T-cell (primary cell): ENCODE measurements at regions not wholly inside any gene's neighbourhood (a gene's known extent, or its start where the extent isn't known, plus 50 kb on each side); places are given as distances from the start of the nearest gene placed in this dataset.
"Not testable (repeated sequence)": the region's sequence is repeated elsewhere in the genome, so short reads cannot be mapped to it uniquely, and the experiment has no call there.

ENCODE experiments used
- ATAC-seq, 4 experiments: fragments of 200-7000 bp in 3 of 4; fragments of 150-1000 bp in 1 of 4; cut with Tn5 transposase; replicated peaks in 1 of 4; 1 replicate in 3 of 4; 2 replicates in 1 of 4; pipeline ENCODE4 v1.10.0; 2021; ENCODE audit warnings: moderate library complexity in 3 of 4, mild to moderate bottlenecking in 2 of 4, moderate number of reproducible peaks in 1 of 4
- CTCF ChIA-PET, 2 donors: fragments of 300-600 bp; sonication (Branson Sonifier 250); formaldehyde crosslinking; loops; one replicate each; lab custom pipeline; 2022; ENCODE audit warnings: antibody characterized with exemption in 2 of 2; lab: Charles Lee
- POLR2A ChIA-PET, 2 donors: fragments of 300-600 bp; sonication (Branson Sonifier 250); formaldehyde crosslinking; loops; one replicate each; lab custom pipeline; 2022; ENCODE audit warnings: antibody characterized with exemption in 2 of 2; lab: Charles Lee
- DNase-seq, 35 experiments: peaks; one replicate each; pipeline versions ENCODE4 v3.0.0 to v3.0.0-alpha.2; 2013 to 2023
- H3K27ac ChIP-seq: one replicate; pipeline ENCODE4 v1.5.1; 2013; ENCODE audit warnings: low read length
- H3K27me3 ChIP-seq, 2 experiments: replicated peaks in 1 of 2; 1 replicate in 1 of 2; 2 replicates in 1 of 2; pipeline versions ENCODE4 v1.6.1 to v1.7.0; 2013; ENCODE audit warnings: low read length in 1 of 2, mixed read lengths in 1 of 2; ENCODE audit not compliant: control insufficient read depth in 2 of 2, insufficient read depth in 2 of 2; ENCODE audit errors: extremely low read depth in 1 of 2
- H3K36me3 ChIP-seq, 2 donors: 1 replicate in 1 of 2; 2 replicates in 1 of 2; pipeline versions ENCODE4 v1.6.1 to v1.7.0; 2013; ENCODE audit warnings: low read length in 1 of 2; ENCODE audit not compliant: control insufficient read depth in 2 of 2, insufficient read depth in 1 of 2; ENCODE audit errors: extremely low read depth in 1 of 2
- H3K4me1 ChIP-seq, 2 experiments: 1 replicate in 1 of 2; 2 replicates in 1 of 2; pipeline versions ENCODE4 v1.6.1 to v1.7.0; 2013; ENCODE audit warnings: low read length in 2 of 2, mixed read lengths in 1 of 2; ENCODE audit not compliant: insufficient read depth in 2 of 2, control insufficient read depth in 1 of 2; ENCODE audit errors: extremely low read depth in 1 of 2
- H3K4me3 ChIP-seq, 2 donors: 1 replicate in 1 of 2; 2 replicates in 1 of 2; pipeline versions ENCODE4 v1.5.1 to v1.7.0; 2013; ENCODE audit warnings: mild to moderate bottlenecking in 2 of 2, low read length in 1 of 2, moderate library complexity in 1 of 2; ENCODE audit not compliant: control insufficient read depth in 1 of 2; ENCODE audit errors: extremely low read depth in 1 of 2
- H3K9me3 ChIP-seq: 2 replicates; pipeline ENCODE4 v1.7.0; 2013
- H3K27ac Mint-ChIP-seq, 2 donors: one replicate each; pipeline ENCODE4 v1.8.0; 2020 to 2021; ENCODE audit warnings: mild to moderate bottlenecking in 2 of 2, mixed read lengths in 2 of 2
- H3K27me3 Mint-ChIP-seq, 2 donors: one replicate each; pipeline ENCODE4 v1.8.0; 2021 to 2022; ENCODE audit warnings: mixed read lengths in 2 of 2
- H3K36me3 Mint-ChIP-seq: one replicate; pipeline ENCODE4 v1.8.0; 2021; ENCODE audit warnings: mixed read lengths
- H3K4me1 Mint-ChIP-seq, 3 donors: one replicate each; pipeline ENCODE4 v1.8.0; 2020 to 2022; ENCODE audit warnings: mixed read lengths in 3 of 3, mild to moderate bottlenecking in 1 of 3
- H3K4me3 Mint-ChIP-seq, 3 donors: one replicate each; pipeline ENCODE4 v1.8.0; 2020 to 2022; ENCODE audit warnings: mild to moderate bottlenecking in 3 of 3, mixed read lengths in 3 of 3, moderate library complexity in 3 of 3
- H3K9me3 Mint-ChIP-seq, 3 donors: one replicate each; pipeline ENCODE4 v1.8.0; 2020 to 2022; ENCODE audit warnings: mixed read lengths in 3 of 3
- WGBS: methylation state at CpG from one replicate; pipeline ENCODE4 v1.1.5; 2013; ENCODE audit warnings: missing lambda C conversion rate; ENCODE audit not compliant: insufficient coverage; 5-methylcytosine and 5-hydroxymethylcytosine counted together

GRCh38 chr6:19256123-19256522, 581.0 kb upstream of the ID4 start:
- peaks cover 14 to 27% (median 18%) of the 10 kb centered on the region in 3 donors for H3K9me3 Mint-ChIP-seq
- H3K4me3 Mint-ChIP-seq, H3K27me3 Mint-ChIP-seq, ATAC-seq, H3K27ac ChIP-seq, POLR2A ChIA-PET, H3K4me3 ChIP-seq, H3K9me3 ChIP-seq, DNase-seq, CTCF ChIA-PET, H3K36me3 Mint-ChIP-seq, H3K4me1 Mint-ChIP-seq, H3K27me3 ChIP-seq, H3K27ac Mint-ChIP-seq, H3K36me3 ChIP-seq, H3K4me1 ChIP-seq: not testable (repeated sequence)
- WGBS: no CpG with 5 or more reads among the region's 2 CpGs

- Mint-ChIP-seq H3K27me3 (no peaks in the 10 kb centered on the region), H3K36me3 (no peaks in the 10 kb centered on the region), H3K4me3 (no peak overlapping the region), H3K4me1 (no peaks in the 10 kb centered on the region), H3K27ac (no peak overlapping the region), H3K9me3 (peaks cover 4 to 10% (median 9%) of the 10 kb centered on the region in 3 donors)
- ATAC-seq (no peak), DNase-seq (no peak)
- H3K4me1 ChIP-seq: no peaks in the 10 kb centered on the region
- whole genome bisulfite sequencing: no CpG with 5 or more reads among the region's 1 CpG
- ChIA-PET POLR2A (no interaction called here), CTCF (no interaction called here)
- no peaks in the 10 kb centered on the region for H3K36me3 ChIP-seq
- H3K27me3 ChIP-seq: no peaks in the 10 kb centered on the region
- no peak overlapping the region for H3K27ac ChIP-seq
- no peak overlapping the region for H3K4me3 ChIP-seq
- H3K9me3 ChIP-seq: no peaks in the 10 kb centered on the region
These were observed 575.5 kb upstream of the ID4 start for GRCh38 chr6:19261642-19262041.

GRCh38 chr6:19268117-19268516, 569.1 kb upstream of the ID4 start:
- Mint-ChIP-seq H3K27ac (no peak overlapping the region), H3K36me3 (no peaks in the 10 kb centered on the region), H3K4me3 (no peak overlapping the region), H3K27me3 (no peaks in the 10 kb centered on the region), H3K4me1 (no peaks in the 10 kb centered on the region), H3K9me3 (peaks cover 9 to 18% (median 17%) of the 10 kb centered on the region in 3 donors)
- ChIA-PET POLR2A (no interaction called here), CTCF (no interaction called here)
- H3K27me3 ChIP-seq: no peaks in the 10 kb centered on the region
- no CpG with 5 or more reads among the region's 2 CpGs for WGBS
- H3K4me1 ChIP-seq: no peaks in the 10 kb centered on the region
- H3K27ac ChIP-seq: no peak overlapping the region
- H3K9me3 ChIP-seq: no peaks in the 10 kb centered on the region
- ATAC-seq (no peak), DNase-seq (no peak)
- no peaks in the 10 kb centered on the region for H3K36me3 ChIP-seq
- H3K4me3 ChIP-seq: no peak overlapping the region

GRCh38 chr6:19268718-19269117, 568.5 kb upstream of the ID4 start:
- Mint-ChIP-seq H3K27me3 (no peaks in the 10 kb centered on the region), H3K4me1 (no peaks in the 10 kb centered on the region), H3K36me3 (no peaks in the 10 kb centered on the region), H3K4me3 (no peak overlapping the region), H3K27ac (no peak overlapping the region), H3K9me3 (peaks cover 10 to 19% (median 19%) of the 10 kb centered on the region in 3 donors)
- DNase-seq (no peak), ATAC-seq (no peak)
- Histone ChIP-seq H3K4me1 (no peaks in the 10 kb centered on the region), H3K36me3 (no peaks in the 10 kb centered on the region), H3K4me3 (no peak overlapping the region), H3K9me3 (no peaks in the 10 kb centered on the region), H3K27me3 (no peaks in the 10 kb centered on the region), H3K27ac (no peak overlapping the region)
- CTCF ChIA-PET: no interaction called here
- POLR2A ChIA-PET: no interaction called here

- ChIA-PET CTCF (no interaction called here), POLR2A (no interaction called here)
- WGBS: 36% methylated on average over 4 of the region's 5 CpGs
- Histone ChIP-seq H3K4me3 (no peak overlapping the region), H3K4me1 (no peaks in the 10 kb centered on the region), H3K27me3 (no peaks in the 10 kb centered on the region), H3K9me3 (no peaks in the 10 kb centered on the region), H3K36me3 (no peaks in the 10 kb centered on the region), H3K27ac (no peak overlapping the region)
- DNase-seq (no peak), ATAC-seq (no peak)
- no peaks in the 10 kb centered on the region for H3K36me3 Mint-ChIP-seq
- no peak overlapping the region for H3K4me3 Mint-ChIP-seq
- no peaks in the 10 kb centered on the region for H3K4me1 Mint-ChIP-seq
- H3K27ac Mint-ChIP-seq: no peak overlapping the region
- H3K9me3 Mint-ChIP-seq: peaks cover 11 to 19% (median 19%) of the 10 kb centered on the region in 3 donors
- H3K27me3 Mint-ChIP-seq: no peaks in the 10 kb centered on the region
These were observed 567.8 kb upstream of the ID4 start for GRCh38 chr6:19269341-19269898.

- ChIA-PET POLR2A (no interaction called here), CTCF (no interaction called here)
- Mint-ChIP-seq H3K36me3 (no peaks in the 10 kb centered on the region), H3K27me3 (no peaks in the 10 kb centered on the region), H3K9me3 (peaks cover 9 to 19% (median 14%) of the 10 kb centered on the region in 3 donors), H3K4me1 (no peaks in the 10 kb centered on the region), H3K4me3 (no peak overlapping the region), H3K27ac (no peak overlapping the region)
- WGBS: 81% methylated on average over 14 of the region's 15 CpGs
- no peak overlapping the region for H3K4me3 ChIP-seq
- no peak overlapping the region for H3K27ac ChIP-seq
- no peak for ATAC-seq
- no peak for DNase-seq
- no peaks in the 10 kb centered on the region for H3K27me3 ChIP-seq
- no peaks in the 10 kb centered on the region for H3K36me3 ChIP-seq
- H3K4me1 ChIP-seq: no peaks in the 10 kb centered on the region
- H3K9me3 ChIP-seq: no peaks in the 10 kb centered on the region
These were observed 566.6 kb upstream of the ID4 start for GRCh38 chr6:19270616-19271015.

DNA sequence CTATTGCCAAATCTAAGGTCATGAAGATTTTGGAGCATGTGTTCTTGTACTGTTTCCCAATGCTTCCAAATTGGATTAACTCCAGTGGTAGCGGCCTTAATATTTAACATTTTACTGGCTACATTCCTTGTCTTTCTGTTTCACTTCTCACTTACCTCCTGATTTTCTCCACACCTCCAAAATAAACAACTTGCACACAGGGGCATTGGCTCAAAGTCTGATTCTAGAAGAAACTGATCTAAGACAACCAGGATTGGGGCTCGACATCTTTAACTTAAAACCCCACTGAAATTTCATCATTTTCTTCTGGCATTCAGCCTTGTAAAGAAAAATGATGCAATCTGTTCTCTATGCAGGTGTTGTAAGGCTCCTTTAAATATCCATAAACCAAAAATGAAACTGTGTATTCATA, 557.9 kb upstream of the ID4 start:
- Histone ChIP-seq H3K4me1 (no peaks in the 10 kb centered on the region), H3K9me3 (no peaks in the 10 kb centered on the region), H3K36me3 (no peaks in the 10 kb centered on the region), H3K27ac (no peak overlapping the region), H3K4me3 (no peak overlapping the region), H3K27me3 (no peaks in the 10 kb centered on the region)
- Mint-ChIP-seq H3K4me1 (no peaks in the 10 kb centered on the region), H3K4me3 (no peak overlapping the region), H3K9me3 (peaks cover 5 to 16% (median 10%) of the 10 kb centered on the region in 3 donors), H3K27me3 (no peaks in the 10 kb centered on the region), H3K36me3 (no peaks in the 10 kb centered on the region), H3K27ac (no peak overlapping the region)
- POLR2A ChIA-PET: no interaction called here
- CTCF ChIA-PET: no interaction called here
- no peak for ATAC-seq
- DNase-seq: no peak
- WGBS: 71% methylated on average over 1 of the region's 2 CpGs
